ENCODE measurements at regions not wholly inside any gene's neighbourhood (a gene's known extent, or its start where the extent isn't known, plus 50 kb on each side); places are given as distances from the start of the nearest gene placed in this dataset.

GRCh38 chr2:150824118-150824517 lies 336.7 kb upstream of the RND3 start:
- Mint-ChIP-seq H3K9me3 (ENCODE audit: unreplicated experiment) (peaks cover 1% of the 10 kb centered on the region), H3K27ac (ENCODE audit: unreplicated experiment) (no peak overlapping the region), H3K36me3 (ENCODE audit: unreplicated experiment) (no peaks in the 10 kb centered on the region), H3K27me3 (ENCODE audit: unreplicated experiment) (no peaks in the 10 kb centered on the region), H3K4me3 (ENCODE audit: unreplicated experiment) (no peak overlapping the region), H3K4me1 (ENCODE audit: low read depth, unreplicated experiment) (no peaks in the 10 kb centered on the region)
- TF ChIP-seq CTCF (IDR thresholded peaks at IDR 0.05; ENCODE audit: partially characterized antibody, unreplicated experiment) = no peak
- DNase-seq = no peak

DNA sequence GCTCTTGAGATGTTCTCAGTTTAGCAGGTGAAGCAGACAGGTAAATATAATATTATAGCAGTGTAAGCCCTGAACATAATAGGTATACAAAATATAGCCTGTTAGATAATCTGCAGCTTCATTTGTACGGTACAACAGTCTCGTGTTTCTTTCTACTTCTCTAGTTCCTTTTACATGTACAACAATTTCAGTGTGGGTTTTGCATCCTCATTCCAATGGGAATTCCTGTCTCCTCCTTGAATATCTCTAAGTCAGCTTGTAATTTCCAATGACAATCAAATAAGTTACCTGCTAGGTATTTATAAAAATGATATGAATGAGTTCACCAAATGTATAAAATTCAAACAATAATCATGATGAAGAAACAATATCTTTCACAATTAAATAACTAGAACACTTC lies 330.0 kb upstream of the RND3 start:
- no peak for TF ChIP-seq CTCF (IDR thresholded peaks at IDR 0.05; ENCODE audit: partially characterized antibody, unreplicated experiment)
- Mint-ChIP-seq H3K9me3 (ENCODE audit: unreplicated experiment) (no peaks in the 10 kb centered on the region), H3K4me1 (ENCODE audit: low read depth, unreplicated experiment) (peaks cover 9% of the 10 kb centered on the region), H3K27me3 (ENCODE audit: unreplicated experiment) (no peaks in the 10 kb centered on the region), H3K4me3 (ENCODE audit: unreplicated experiment) (no peak overlapping the region), H3K36me3 (ENCODE audit: unreplicated experiment) (no peaks in the 10 kb centered on the region), H3K27ac (ENCODE audit: unreplicated experiment) (no peak overlapping the region)
- no peak for DNase-seq

DNA sequence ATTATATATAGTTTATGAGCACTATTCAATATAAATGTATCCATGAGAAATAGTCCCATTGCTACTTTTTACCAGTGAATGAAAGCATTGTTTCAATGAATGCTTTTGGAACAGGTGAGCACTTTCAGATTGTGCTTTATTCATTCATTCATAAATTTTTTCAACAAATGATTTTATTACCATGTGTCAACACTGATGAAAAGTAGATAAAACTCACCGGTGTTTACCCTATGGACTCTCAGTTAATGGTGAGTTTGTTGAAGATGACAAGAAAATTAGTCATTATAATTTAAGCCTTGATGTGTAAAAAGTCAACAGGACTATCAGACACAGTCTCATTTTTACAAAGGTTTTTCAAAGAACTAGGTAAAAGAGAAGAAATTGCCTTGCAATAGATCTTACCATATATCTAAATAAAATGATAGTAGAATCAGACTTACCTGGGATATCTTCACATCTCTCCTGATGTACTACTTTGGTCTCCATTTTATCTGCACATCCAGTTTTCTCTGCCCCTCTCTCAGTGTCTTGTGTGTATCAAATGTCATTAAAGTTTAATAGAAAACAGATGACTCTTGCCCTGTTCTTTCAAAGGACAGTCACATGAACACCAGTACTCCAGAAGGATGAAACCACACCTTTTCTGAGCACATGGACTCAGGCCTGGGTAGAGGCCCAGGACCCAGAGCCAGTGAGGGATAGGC lies 325.3 kb upstream of the RND3 start:
- no peak for DNase-seq
- Mint-ChIP-seq H3K4me1 (ENCODE audit: low read depth, unreplicated experiment) (peaks cover 30% of the 10 kb centered on the region), H3K27me3 (ENCODE audit: unreplicated experiment) (peaks cover 5% of the 10 kb centered on the region), H3K36me3 (ENCODE audit: unreplicated experiment) (no peaks in the 10 kb centered on the region), H3K4me3 (ENCODE audit: unreplicated experiment) (no peak overlapping the region), H3K9me3 (ENCODE audit: unreplicated experiment) (peaks cover 8% of the 10 kb centered on the region), H3K27ac (ENCODE audit: unreplicated experiment) (no peak overlapping the region)
- TF ChIP-seq CTCF (IDR thresholded peaks at IDR 0.05; ENCODE audit: partially characterized antibody, unreplicated experiment) = no peak

GRCh38 chr2:150812066-150812465 lies 324.6 kb upstream of the RND3 start:
- no peak for TF ChIP-seq CTCF (IDR thresholded peaks at IDR 0.05; ENCODE audit: partially characterized antibody, unreplicated experiment)
- H3K27me3 Mint-ChIP-seq (ENCODE audit: unreplicated experiment) = peaks cover 5% of the 10 kb centered on the region
- peaks cover 8% of the 10 kb centered on the region for H3K9me3 Mint-ChIP-seq (ENCODE audit: unreplicated experiment)
- DNase-seq = no peak
- H3K27ac Mint-ChIP-seq (ENCODE audit: unreplicated experiment) = no peak overlapping the region
- no peak overlapping the region for H3K4me3 Mint-ChIP-seq (ENCODE audit: unreplicated experiment)
- H3K4me1 Mint-ChIP-seq (ENCODE audit: low read depth, unreplicated experiment) = peaks cover 31% of the 10 kb centered on the region
- no peaks in the 10 kb centered on the region for H3K36me3 Mint-ChIP-seq (ENCODE audit: unreplicated experiment)

- no peak overlapping the region for H3K27ac Mint-ChIP-seq (ENCODE audit: unreplicated experiment)
- no peaks in the 10 kb centered on the region for H3K36me3 Mint-ChIP-seq (ENCODE audit: unreplicated experiment)
- H3K27me3 Mint-ChIP-seq (ENCODE audit: unreplicated experiment) = peaks cover 5% of the 10 kb centered on the region
- peaks cover 8% of the 10 kb centered on the region for H3K9me3 Mint-ChIP-seq (ENCODE audit: unreplicated experiment)
- TF ChIP-seq CTCF (IDR thresholded peaks at IDR 0.05; ENCODE audit: partially characterized antibody, unreplicated experiment) = no peak
- H3K4me1 Mint-ChIP-seq (ENCODE audit: low read depth, unreplicated experiment) = peaks cover 37% of the 10 kb centered on the region
- DNase-seq = no peak
- H3K4me3 Mint-ChIP-seq (ENCODE audit: unreplicated experiment) = no peak overlapping the region
Measured at GRCh38 chr2:150811259-150811855, 323.9 kb upstream of the RND3 start.

Measured in glutamatergic neuron (in vitro differentiated cells).